ENCODE measurements at regions not wholly inside any gene's neighbourhood (a gene's known extent, or its start where the extent isn't known, plus 50 kb on each side); places are given as distances from the start of the nearest gene placed in this dataset. TPM values are rescaled to one million over a fixed set of nuclear protein-coding genes. Genes with fewer than 3 reads are reported as not detected.

Small RNA genes in the stretch of these regions (small RNA-seq; reads per million reads assigned to genes)
- gene AC025946.2 (not detected), gene AL355333.1 (not detected), gene CUX2P1 (not detected), gene RF00019 (not detected), gene RNA5SP299 (not detected)

All from Karpas-422 (cell line).